ENCODE measurements at regions not wholly inside any gene's neighbourhood (a gene's known extent, or its start where the extent isn't known, plus 50 kb on each side); places are given as distances from the start of the nearest gene placed in this dataset.
A peak's percentile ranks its signal among the peaks of the same experiment; 100 is the strongest.

DNA sequence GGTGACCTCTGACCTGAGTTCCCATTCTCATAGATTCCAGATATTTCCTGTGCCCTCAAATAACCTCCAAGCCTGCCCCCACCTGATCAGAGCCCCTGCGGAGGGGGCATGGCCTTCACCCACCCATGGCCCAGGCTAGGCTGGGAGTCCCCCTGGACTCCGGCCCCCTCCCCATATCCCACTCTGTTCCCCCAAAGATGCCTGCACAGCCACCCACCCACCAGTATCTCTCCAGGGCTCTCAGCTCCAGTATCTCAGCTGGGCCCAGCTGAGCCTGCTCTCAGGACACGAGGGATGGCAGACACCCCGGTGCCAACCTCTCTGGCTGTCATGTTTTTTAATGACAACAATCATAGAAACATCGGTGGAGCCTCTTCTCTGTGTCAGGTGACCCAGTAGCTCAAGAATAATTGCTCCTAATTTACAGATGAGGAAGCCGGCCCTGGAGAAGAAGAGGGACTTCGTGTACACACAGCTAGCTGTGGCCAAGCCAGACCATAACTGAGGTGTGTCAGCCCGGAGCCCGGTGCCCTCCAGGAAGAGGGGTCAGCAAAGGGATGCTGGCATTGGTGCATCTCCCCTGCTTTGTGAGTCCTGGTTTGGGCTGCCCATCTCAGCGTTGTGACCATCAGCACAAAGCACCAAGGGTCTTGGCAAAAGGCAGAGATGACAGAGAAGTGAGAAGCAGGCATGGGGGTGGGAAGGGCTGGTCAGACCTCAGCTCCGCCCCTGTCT is 84.4 kb downstream of the SDC1 start:
- Histone ChIP-seq H3K36me3 (ENCODE audit: low read depth) (no peaks in the 10 kb centered on the region), H3K27ac (peak overlapping the region; percentile 50), H3F3A (ENCODE audit: insufficient read depth) (peaks cover 13% of the 10 kb centered on the region; the same call in 1 of the 2 replicates), H3K9ac (peak overlapping the region; percentile 12; the same call in 1 of the 2 replicates), H2AFZ (no peak overlapping the region), H3K79me2 (ENCODE audit: insufficient read depth) (no peaks in the 10 kb centered on the region), H3K27me3 (replicated peaks; ENCODE audit: insufficient read depth) (no peaks in the 10 kb centered on the region), H3K4me1 (ENCODE audit: insufficient read depth) (peaks cover 21% of the 10 kb centered on the region), H4K20me1 (ENCODE audit: insufficient read depth) (no peaks in the 10 kb centered on the region), H3K4me2 (ENCODE audit: unreplicated experiment) (no peak overlapping the region), H3K9me2 (ENCODE audit: insufficient read depth) (no peaks in the 10 kb centered on the region), H3K9me3 (ENCODE audit: low read depth) (no peaks in the 10 kb centered on the region), H3K4me3 (no peak overlapping the region)
- 78 to 82% methylated on average over 11 of the region's 11 CpGs for WGBS, 2 experiments (ENCODE audit: low coverage in 1 of 2, low lambda C conversion rate in 2 of 2, missing lambda C conversion rate in 2 of 2)
- no peak for DNase-seq
- in situ Hi-C loops (cut with MboI): no loop called here
- TF ChIP-seq EZH2 (IDR thresholded peaks at IDR 0.05; ENCODE audit: insufficient read depth, poor library complexity, severe bottlenecking): no peak

GRCh38 chr2:20139407-20140172 is 85.3 kb downstream of the SDC1 start:
- 67 to 68% methylated on average over 6 to 7 of the region's 9 CpGs for WGBS, 2 experiments (ENCODE audit: low coverage in 1 of 2, low lambda C conversion rate in 2 of 2, missing lambda C conversion rate in 2 of 2)
- in situ Hi-C loops (cut with MboI): no loop called here
- Histone ChIP-seq H4K20me1 (ENCODE audit: insufficient read depth) (no peaks in the 10 kb centered on the region), H3K4me3 (no peak overlapping the region), H3K36me3 (ENCODE audit: low read depth) (no peaks in the 10 kb centered on the region), H3K27ac (no peak overlapping the region), H3K27me3 (replicated peaks; ENCODE audit: insufficient read depth) (no peaks in the 10 kb centered on the region), H3K9me2 (ENCODE audit: insufficient read depth) (no peaks in the 10 kb centered on the region), H3K4me2 (ENCODE audit: unreplicated experiment) (no peak overlapping the region), H3K4me1 (ENCODE audit: insufficient read depth) (peaks cover 21% of the 10 kb centered on the region), H3F3A (ENCODE audit: insufficient read depth) (peaks cover 13% of the 10 kb centered on the region; the same call in 1 of the 2 replicates), H2AFZ (no peak overlapping the region), H3K79me2 (ENCODE audit: insufficient read depth) (no peaks in the 10 kb centered on the region), H3K9ac (no peak overlapping the region), H3K9me3 (ENCODE audit: low read depth) (no peaks in the 10 kb centered on the region)
- no peak for TF ChIP-seq EZH2 (IDR thresholded peaks at IDR 0.05; ENCODE audit: insufficient read depth, poor library complexity, severe bottlenecking)
- no peak for TF ChIP-seq EZH2phosphoT487 (IDR thresholded peaks at IDR 0.05; ENCODE audit: insufficient read depth, low read depth)
- no peak for DNase-seq

DNA sequence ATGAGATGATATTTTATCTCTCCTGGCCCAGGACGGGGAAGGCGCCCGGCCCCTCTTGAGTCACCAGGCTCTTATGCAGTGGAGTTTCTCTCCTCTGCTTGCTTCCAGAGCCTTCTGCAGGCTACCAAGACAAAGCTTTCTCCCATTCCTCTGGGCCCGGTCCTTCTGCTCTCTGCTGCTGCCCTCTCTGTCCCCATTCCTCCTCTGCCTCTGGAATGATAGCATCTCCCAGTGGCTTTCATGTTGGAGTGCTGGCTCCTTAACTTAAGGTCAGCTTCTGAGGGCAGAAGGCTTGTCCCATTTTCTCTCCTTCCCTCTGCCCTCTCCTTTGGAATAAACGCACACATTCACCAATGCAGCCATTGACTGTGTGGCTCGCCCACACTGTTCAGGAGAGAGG is 86.2 kb downstream of the SDC1 start:
- no peaks in the 10 kb centered on the region for H3K9me3 ChIP-seq (ENCODE audit: low read depth)
- no peak overlapping the region for H3K9ac ChIP-seq
- H2AFZ ChIP-seq: peak overlapping the region; percentile 51; the same call in 1 of the 2 replicates
- no peak overlapping the region for H3K27ac ChIP-seq
- peaks cover 13% of the 10 kb centered on the region; the same call in 1 of the 2 replicates for H3F3A ChIP-seq (ENCODE audit: insufficient read depth)
- TF ChIP-seq EZH2 (IDR thresholded peaks at IDR 0.05; ENCODE audit: insufficient read depth, poor library complexity, severe bottlenecking): no peak
- no peak for TF ChIP-seq EZH2phosphoT487 (IDR thresholded peaks at IDR 0.05; ENCODE audit: insufficient read depth, low read depth)
- in situ Hi-C loops (cut with MboI): no loop called here
- peak; percentile 27 for DNase-seq
- H3K36me3 ChIP-seq (ENCODE audit: low read depth): no peaks in the 10 kb centered on the region
- H3K4me1 ChIP-seq (ENCODE audit: insufficient read depth): peaks cover 21% of the 10 kb centered on the region
- H3K4me2 ChIP-seq (ENCODE audit: unreplicated experiment): no peak overlapping the region
- no peak overlapping the region for H3K4me3 ChIP-seq
- WGBS, 2 experiments (ENCODE audit: low coverage in 1 of 2, low lambda C conversion rate in 2 of 2, missing lambda C conversion rate in 2 of 2): 40 to 43% methylated on average over 6 of the region's 6 CpGs
- no peaks in the 10 kb centered on the region for H3K27me3 ChIP-seq (replicated peaks; ENCODE audit: insufficient read depth)
- H4K20me1 ChIP-seq (ENCODE audit: insufficient read depth): no peaks in the 10 kb centered on the region
- no peaks in the 10 kb centered on the region for H3K79me2 ChIP-seq (ENCODE audit: insufficient read depth)
- no peaks in the 10 kb centered on the region for H3K9me2 ChIP-seq (ENCODE audit: insufficient read depth)

GRCh38 chr2:20137884-20138283 is 86.5 kb upstream of the LAPTM4A start:
- H3K36me3 ChIP-seq (ENCODE audit: low read depth): no peaks in the 10 kb centered on the region
- 98% methylated on average over 8 of the region's 8 CpGs for WGBS, 2 experiments (ENCODE audit: low coverage in 1 of 2, low lambda C conversion rate in 2 of 2, missing lambda C conversion rate in 2 of 2)
- no peaks in the 10 kb centered on the region for H3K27me3 ChIP-seq (replicated peaks; ENCODE audit: insufficient read depth)
- no peak overlapping the region for H3K27ac ChIP-seq
- no peaks in the 10 kb centered on the region for H3K9me2 ChIP-seq (ENCODE audit: insufficient read depth)
- H3F3A ChIP-seq (ENCODE audit: insufficient read depth): peaks cover 13% of the 10 kb centered on the region; the same call in 1 of the 2 replicates
- no peak overlapping the region for H3K4me3 ChIP-seq
- no peak overlapping the region for H2AFZ ChIP-seq
- H3K79me2 ChIP-seq (ENCODE audit: insufficient read depth): no peaks in the 10 kb centered on the region
- H3K4me2 ChIP-seq (ENCODE audit: unreplicated experiment): no peak overlapping the region
- H3K9me3 ChIP-seq (ENCODE audit: low read depth): no peaks in the 10 kb centered on the region
- DNase-seq: no peak
- TF ChIP-seq EZH2 (IDR thresholded peaks at IDR 0.05; ENCODE audit: insufficient read depth, poor library complexity, severe bottlenecking) (no peak), EZH2phosphoT487 (IDR thresholded peaks at IDR 0.05; ENCODE audit: insufficient read depth, low read depth) (no peak)
- H3K9ac ChIP-seq: no peak overlapping the region
- in situ Hi-C loops (cut with MboI): no loop called here
- peaks cover 21% of the 10 kb centered on the region for H3K4me1 ChIP-seq (ENCODE audit: insufficient read depth)
- no peaks in the 10 kb centered on the region for H4K20me1 ChIP-seq (ENCODE audit: insufficient read depth)

Data from GM23248 (cell line).